SU-DHL-6 (cell line): ENCODE measurements at regions not wholly inside any gene's neighbourhood (a gene's known extent, or its start where the extent isn't known, plus 50 kb on each side); places are given as distances from the start of the nearest gene placed in this dataset.
"Not testable (repeated sequence)": the region's sequence is repeated elsewhere in the genome, so short reads cannot be mapped to it uniquely, and the experiment has no call there.

ENCODE experiments used
- H2AFZ ChIP-seq: fragments of 200-600 bp; sonication (generic); 2 replicates; pipeline ENCODE4 v1.6.1; 2014; ENCODE audit warnings: low read depth, mild to moderate bottlenecking, moderate library complexity, mixed read lengths, antibody characterized with exemption, low read length; ENCODE audit not compliant: severe bottlenecking
- H3F3A ChIP-seq: fragments of 200-600 bp; shearing (Covaris generic); 2 replicates; pipeline ENCODE4 v1.6.0; 2016; ENCODE audit warnings: antibody characterized with exemption, mild to moderate bottlenecking; ENCODE audit not compliant: insufficient read depth
- H3K27ac ChIP-seq: fragments of 200-600 bp; sonication (generic); 2 replicates; pipeline ENCODE4 v1.5.1; 2016; ENCODE audit warnings: low read depth, mild to moderate bottlenecking, low read length, moderate library complexity, mixed read lengths
- H3K27me3 ChIP-seq: fragments of 200-600 bp; sonication (generic), shearing (Covaris generic); 2 replicates; pipeline ENCODE4 v1.6.0; 2014; ENCODE audit warnings: mild to moderate bottlenecking, low read length
- H3K36me3 ChIP-seq: fragments of 200-600 bp; sonication (generic); 2 replicates; pipeline ENCODE4 v1.6.1; 2014; ENCODE audit warnings: mild to moderate bottlenecking, low read length, mixed read lengths
- H3K4me2 ChIP-seq: fragments of 300-600, 200-600 bp; shearing (Covaris generic), sonication (generic); 2 replicates; pipeline ENCODE4 v1.6.0; 2014; ENCODE audit warnings: low read length, low read depth, mild to moderate bottlenecking; ENCODE audit not compliant: poor library complexity, severe bottlenecking
- H3K4me3 ChIP-seq: fragments of 200-600 bp; sonication (generic); 2 replicates; pipeline ENCODE4 v1.5.1; 2014; ENCODE audit warnings: antibody characterized with exemption, low read length, mild to moderate bottlenecking, mixed read lengths; ENCODE audit not compliant: insufficient read depth, poor library complexity, severe bottlenecking
- H3K79me2 ChIP-seq: fragments of 200-600 bp; sonication (generic); 2 replicates; pipeline ENCODE4 v1.6.1; 2014; ENCODE audit warnings: mild to moderate bottlenecking, low read length, moderate library complexity; ENCODE audit not compliant: insufficient read depth
- H3K9ac ChIP-seq: fragments of 200-600 bp; sonication (generic); 2 replicates; pipeline ENCODE4 v1.7.0; 2014; ENCODE audit warnings: mild to moderate bottlenecking, low read length
- H3K9me2 ChIP-seq: fragments of 200-600 bp; sonication (generic); replicated peaks from 2 replicates; pipeline ENCODE4 v1.6.1; 2014; ENCODE audit warnings: low read length; ENCODE audit not compliant: insufficient read depth
- H3K9me3 ChIP-seq: fragments of 200-600 bp; sonication (generic); 2 replicates; pipeline ENCODE4 v1.6.1; 2014; ENCODE audit warnings: low read length, mixed read lengths; ENCODE audit not compliant: insufficient read depth
- H4K20me1 ChIP-seq: fragments of 200-600 bp; sonication (generic); 2 replicates; pipeline ENCODE4 v1.6.1; 2014; ENCODE audit warnings: low read depth, mild to moderate bottlenecking, antibody characterized with exemption, low read length, moderate library complexity, mixed read lengths
- CTCF ChIP-seq: fragments of 200-600 bp; sonication (generic); IDR thresholded peaks from one replicate; pipeline ENCODE4 v1.5.1; 2017; ENCODE audit warnings: antibody characterized with exemption, mild to moderate bottlenecking, low read length, moderate library complexity; ENCODE audit not compliant: insufficient read depth, poor library complexity, severe bottlenecking
- EZH2phosphoT487 ChIP-seq: fragments of 200-600 bp; sonication (generic), shearing (Covaris generic); conservative IDR thresholded peaks from 2 replicates; pipeline ENCODE4 v1.6.1; 2018; ENCODE audit warnings: mild to moderate bottlenecking, antibody characterized with exemption, low read length, moderate library complexity, mixed read lengths

- H3K9me3 ChIP-seq: no peaks in the 10 kb centered on the region
- no peaks in the 10 kb centered on the region for H3F3A ChIP-seq
- no peak overlapping the region for H3K27ac ChIP-seq
- no peak overlapping the region for H3K9ac ChIP-seq
- H3K27me3 ChIP-seq: no peaks in the 10 kb centered on the region
- H3K79me2 ChIP-seq: no peaks in the 10 kb centered on the region
- no peak overlapping the region for H3K4me3 ChIP-seq
- H3K9me2 ChIP-seq: no peaks in the 10 kb centered on the region
- TF ChIP-seq EZH2phosphoT487 (no peak), CTCF (no peak)
- H3K4me2 ChIP-seq: no peak overlapping the region
- H2AFZ ChIP-seq: no peak overlapping the region
- no peaks in the 10 kb centered on the region for H3K36me3 ChIP-seq
- H4K20me1 ChIP-seq: no peaks in the 10 kb centered on the region
Observed at GRCh38 chr11:21736404-21736803, 456.5 kb upstream of the ANO5 start.

GRCh38 chr11:21752475-21753243 lies 440.2 kb upstream of the ANO5 start:
- H3F3A ChIP-seq: not testable (repeated sequence)

GRCh38 chr11:21753244-21753767 lies 439.6 kb upstream of the ANO5 start:
- H3K9me3 ChIP-seq, H3K9ac ChIP-seq, H3K27me3 ChIP-seq, H3K4me3 ChIP-seq, H3K27ac ChIP-seq, H4K20me1 ChIP-seq, H2AFZ ChIP-seq, H3K9me2 ChIP-seq, H3K36me3 ChIP-seq, H3F3A ChIP-seq, H3K4me2 ChIP-seq, H3K79me2 ChIP-seq: not testable (repeated sequence)

More at GRCh38 chr11:21752475-21753243, 440.2 kb upstream of the ANO5 start:
- H3K79me2 ChIP-seq, H3K4me2 ChIP-seq, H3K9ac ChIP-seq, H4K20me1 ChIP-seq, H2AFZ ChIP-seq, H3K4me3 ChIP-seq, H3K27ac ChIP-seq, H3K9me3 ChIP-seq, H3K36me3 ChIP-seq, H3K27me3 ChIP-seq, H3K9me2 ChIP-seq: not testable (repeated sequence)

- no peaks in the 10 kb centered on the region for H3K79me2 ChIP-seq
- H3F3A ChIP-seq: no peaks in the 10 kb centered on the region
- H3K27me3 ChIP-seq: no peaks in the 10 kb centered on the region
- H3K4me3 ChIP-seq: no peak overlapping the region
- no peaks in the 10 kb centered on the region for H3K9me2 ChIP-seq
- no peak overlapping the region for H3K9ac ChIP-seq
- H3K27ac ChIP-seq: no peak overlapping the region
- 0 out of 2 replicates have a peak, but pooled peaks cover 6% of the 10 kb centered on the region for H3K9me3 ChIP-seq
- H3K36me3 ChIP-seq: no peaks in the 10 kb centered on the region; the same call in 1 of the 2 replicates
- H3K4me2 ChIP-seq: no peak overlapping the region
- no peak overlapping the region for H2AFZ ChIP-seq
- H4K20me1 ChIP-seq: no peaks in the 10 kb centered on the region
- TF ChIP-seq EZH2phosphoT487 (no peak), CTCF (no peak)
Observed at GRCh38 chr11:21761000-21761399, 431.9 kb upstream of the ANO5 start.
